Karpas-422 (cell line): ENCODE measurements at regions not wholly inside any gene's neighbourhood (a gene's known extent, or its start where the extent isn't known, plus 50 kb on each side); places are given as distances from the start of the nearest gene placed in this dataset.
"Not testable (repeated sequence)": the region's sequence is repeated elsewhere in the genome, so short reads cannot be mapped to it uniquely, and the experiment has no call there.

Experiments
- DNase-seq: peaks from one replicate; pipeline ENCODE4 v3.0.0-alpha.2; 2015
- H2AFZ ChIP-seq: fragments of 200-600 bp; sonication (generic); 2 replicates; pipeline ENCODE4 v1.6.1; 2014; ENCODE audit warnings: antibody characterized with exemption, low read length, mixed read lengths
- H3K27ac ChIP-seq: fragments of 200-600 bp; sonication (generic); 2 replicates; pipeline ENCODE4 v1.5.1; 2014; ENCODE audit warnings: mild to moderate bottlenecking, low read length, moderate library complexity
- H3K27me3 ChIP-seq: fragments of 200-600 bp; sonication (generic); 2 replicates; pipeline ENCODE4 v1.6.1; 2014; ENCODE audit warnings: low read length, mixed read lengths
- H3K36me3 ChIP-seq: fragments of 200-600 bp; sonication (generic); 2 replicates; pipeline ENCODE4 v1.6.1; 2014; ENCODE audit warnings: low read length, mixed read lengths; ENCODE audit not compliant: insufficient read depth
- H3K4me1 ChIP-seq: fragments of 200-600 bp; sonication (generic); 2 replicates; pipeline ENCODE4 v1.6.1; 2014; ENCODE audit warnings: mild to moderate bottlenecking, low read length, mixed read lengths
- H3K4me2 ChIP-seq: fragments of 200-600 bp; sonication (generic); 2 replicates; pipeline ENCODE4 v1.6.1; 2014; ENCODE audit warnings: low read length, low read depth, mild to moderate bottlenecking; ENCODE audit not compliant: poor library complexity, severe bottlenecking
- H3K4me3 ChIP-seq: fragments of 200-600 bp; sonication (generic); 2 replicates; pipeline ENCODE4 v1.5.1; 2014; ENCODE audit warnings: mild to moderate bottlenecking, antibody characterized with exemption, low read length, mixed read lengths
- H3K79me2 ChIP-seq: fragments of 200-600 bp; sonication (generic); 2 replicates; pipeline ENCODE4 v1.6.1; 2014; ENCODE audit warnings: mild to moderate bottlenecking, low read length, mixed read lengths
- H3K9ac ChIP-seq: fragments of 200-600 bp; sonication (generic); 2 replicates; pipeline ENCODE4 v1.6.0; 2014; ENCODE audit warnings: low read length
- H3K9me2 ChIP-seq: fragments of 200-600 bp; sonication (generic), shearing (Covaris generic); replicated peaks from 2 replicates; pipeline ENCODE4 v1.6.0; 2014; ENCODE audit warnings: mild to moderate bottlenecking, low read length, moderate library complexity; ENCODE audit not compliant: insufficient read depth
- H3K9me3 ChIP-seq: fragments of 300-700, 200-600 bp; sonication (generic); 2 replicates; pipeline ENCODE4 v1.6.1; 2014; ENCODE audit warnings: low read length, mixed read lengths
- H4K20me1 ChIP-seq: fragments of 200-600 bp; sonication (generic); 2 replicates; pipeline ENCODE4 v1.6.1; 2014; ENCODE audit warnings: mild to moderate bottlenecking, antibody characterized with exemption, low read length, low read depth; ENCODE audit not compliant: insufficient read depth

GRCh38 chr20:53656293-53657202, 62.9 kb upstream of the ZNF217 start:
- no peaks in the 10 kb centered on the region for H3K9me2 ChIP-seq
- DNase-seq: no peak
- no peaks in the 10 kb centered on the region for H3K79me2 ChIP-seq
- no peaks in the 10 kb centered on the region for H3K9me3 ChIP-seq
- no peaks in the 10 kb centered on the region for H4K20me1 ChIP-seq
- H2AFZ ChIP-seq: no peak overlapping the region
- H3K4me2 ChIP-seq: no peak overlapping the region
- H3K4me3 ChIP-seq: no peak overlapping the region
- no peaks in the 10 kb centered on the region for H3K27me3 ChIP-seq
- H3K9ac ChIP-seq: no peak overlapping the region
- no peaks in the 10 kb centered on the region for H3K36me3 ChIP-seq
- no peak overlapping the region for H3K27ac ChIP-seq
- no peaks in the 10 kb centered on the region for H3K4me1 ChIP-seq

- Histone ChIP-seq H3K4me3 (no peak overlapping the region), H3K9ac (no peak overlapping the region), H3K27ac (no peak overlapping the region)
These were observed 62.1 kb upstream of the ZNF217 start for GRCh38 chr20:53655625-53656292.

DNA sequence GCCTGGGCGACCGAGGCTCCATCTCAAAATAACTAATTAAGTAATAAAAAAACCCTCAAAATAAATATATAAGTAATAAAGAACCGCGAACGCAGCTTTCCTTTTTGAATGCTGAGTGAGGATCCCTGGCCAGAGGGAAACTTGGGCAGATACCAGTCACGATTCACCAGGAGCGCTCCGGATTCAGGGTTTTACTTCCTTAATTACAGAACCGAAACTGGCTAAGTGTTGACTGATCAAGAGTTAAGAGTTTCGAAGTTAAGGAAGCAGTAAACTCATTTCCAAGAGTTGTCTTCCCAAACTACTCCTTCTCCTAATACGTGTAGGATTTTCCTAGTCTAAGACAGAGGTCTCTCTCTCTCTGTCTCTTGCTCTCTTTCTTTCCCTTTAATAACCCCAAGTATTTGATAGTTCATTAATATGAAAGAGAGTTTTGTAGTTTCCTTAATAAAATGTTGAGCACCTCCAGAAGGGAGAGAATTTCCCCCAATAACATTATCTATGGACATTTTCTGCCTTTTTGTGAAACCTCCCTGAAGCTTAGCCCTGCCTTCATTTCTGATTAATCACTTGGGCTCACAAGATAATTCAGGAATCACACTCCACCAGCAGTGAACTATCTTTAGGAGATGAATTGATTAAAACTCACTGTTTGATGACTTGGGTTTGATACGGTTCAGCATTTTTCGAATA, 61.4 kb upstream of the ZNF217 start:
- Histone ChIP-seq H2AFZ (no peak overlapping the region), H3K4me3 (no peak overlapping the region), H3K4me1 (no peaks in the 10 kb centered on the region), H4K20me1 (no peaks in the 10 kb centered on the region), H3K79me2 (no peaks in the 10 kb centered on the region), H3K27me3 (no peaks in the 10 kb centered on the region), H3K9ac (no peak overlapping the region), H3K9me3 (no peaks in the 10 kb centered on the region), H3K4me2 (no peak overlapping the region), H3K27ac (no peak overlapping the region), H3K36me3 (no peaks in the 10 kb centered on the region), H3K9me2 (no peaks in the 10 kb centered on the region)
- no peak for DNase-seq

More at GRCh38 chr20:53655625-53656292, 62.1 kb upstream of the ZNF217 start:
- Histone ChIP-seq H3K27me3 (no peaks in the 10 kb centered on the region), H3K79me2 (no peaks in the 10 kb centered on the region), H3K9me2 (no peaks in the 10 kb centered on the region), H3K4me2 (no peak overlapping the region), H4K20me1 (no peaks in the 10 kb centered on the region), H3K4me1 (no peaks in the 10 kb centered on the region), H2AFZ (no peak overlapping the region), H3K9me3 (no peaks in the 10 kb centered on the region), H3K36me3 (no peaks in the 10 kb centered on the region)
- no peak for DNase-seq

DNA sequence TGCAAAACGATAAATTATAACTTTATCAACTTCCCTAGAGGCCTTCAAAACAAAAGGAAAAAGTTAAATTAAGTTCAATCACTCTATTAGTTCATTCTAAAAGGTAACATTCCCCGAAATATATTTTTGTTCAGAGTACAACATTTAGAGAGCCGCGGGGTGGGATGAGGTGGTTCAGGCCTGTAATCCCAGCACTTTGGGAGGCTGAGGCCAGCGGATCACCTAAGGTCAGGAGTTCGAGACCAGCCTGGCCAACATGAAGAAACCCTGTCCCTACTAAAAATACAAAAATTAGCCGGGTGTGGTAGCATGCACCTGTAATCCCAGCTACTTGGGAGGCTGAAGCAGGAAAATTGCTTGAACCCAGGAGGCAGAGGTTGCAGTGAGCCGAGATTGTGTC, 60.9 kb upstream of the ZNF217 start:
- not testable (repeated sequence) for H3K79me2 ChIP-seq, DNase-seq, H3K27me3 ChIP-seq, H3K27ac ChIP-seq, H3K36me3 ChIP-seq, H3K4me3 ChIP-seq, H3K4me2 ChIP-seq, H2AFZ ChIP-seq, H3K9ac ChIP-seq, H3K9me2 ChIP-seq, H4K20me1 ChIP-seq, H3K9me3 ChIP-seq, H3K4me1 ChIP-seq

DNA sequence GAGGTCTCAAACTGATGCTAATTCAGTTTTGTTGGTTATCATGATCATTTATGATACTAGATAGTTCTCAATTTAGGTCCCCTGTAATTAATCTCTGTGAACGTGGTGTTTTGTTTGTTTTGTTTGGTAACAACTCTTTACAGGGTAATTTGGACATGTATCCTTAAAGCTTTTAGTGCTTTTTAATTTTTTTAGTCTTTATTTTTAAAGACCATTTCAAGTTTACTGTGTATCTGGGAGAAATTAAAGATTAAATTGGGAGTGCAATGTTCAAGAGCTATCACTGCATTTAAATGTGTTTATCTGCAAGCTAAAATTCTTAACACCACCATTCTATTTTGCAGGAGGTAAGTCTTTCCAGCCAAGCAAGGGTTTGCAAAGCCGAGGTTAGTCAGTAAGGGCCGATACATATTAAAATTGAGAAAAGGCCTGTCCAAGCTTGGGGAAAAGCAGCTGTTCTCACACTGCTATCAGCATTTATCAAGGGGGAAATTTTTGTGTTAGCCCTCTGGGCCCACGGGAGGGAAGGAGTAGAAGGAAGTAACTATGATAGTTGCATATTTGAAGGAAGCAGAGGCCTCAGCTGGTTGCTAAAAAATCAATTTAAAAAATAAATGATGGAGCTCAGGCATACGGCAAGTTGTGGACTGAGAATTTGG, 59.3 kb upstream of the ZNF217 start:
- Histone ChIP-seq H3K4me3 (no peak overlapping the region), H3K79me2 (no peaks in the 10 kb centered on the region), H2AFZ (no peak overlapping the region), H3K27me3 (no peaks in the 10 kb centered on the region), H3K4me2 (no peak overlapping the region), H3K27ac (no peak overlapping the region), H3K9me3 (no peaks in the 10 kb centered on the region), H3K9ac (no peak overlapping the region), H4K20me1 (no peaks in the 10 kb centered on the region), H3K4me1 (no peaks in the 10 kb centered on the region), H3K9me2 (no peaks in the 10 kb centered on the region), H3K36me3 (no peaks in the 10 kb centered on the region)
- no peak for DNase-seq

GRCh38 chr20:53652090-53652858, 58.6 kb upstream of the ZNF217 start:
- Histone ChIP-seq H2AFZ (no peak overlapping the region), H3K4me1 (no peaks in the 10 kb centered on the region), H3K27ac (no peak overlapping the region), H3K9me2 (no peaks in the 10 kb centered on the region), H3K4me3 (no peak overlapping the region), H3K4me2 (no peak overlapping the region), H3K27me3 (no peaks in the 10 kb centered on the region), H3K9ac (no peak overlapping the region), H3K9me3 (no peaks in the 10 kb centered on the region), H3K79me2 (no peaks in the 10 kb centered on the region), H4K20me1 (no peaks in the 10 kb centered on the region), H3K36me3 (no peaks in the 10 kb centered on the region)
- no peak for DNase-seq

GRCh38 chr20:53649493-53649892, 55.9 kb upstream of the ZNF217 start:
- H3K9me3 ChIP-seq, H3K4me1 ChIP-seq, H3K27me3 ChIP-seq, H3K4me3 ChIP-seq, H3K9ac ChIP-seq, DNase-seq, H3K4me2 ChIP-seq, H4K20me1 ChIP-seq, H3K36me3 ChIP-seq, H3K9me2 ChIP-seq, H2AFZ ChIP-seq, H3K27ac ChIP-seq, H3K79me2 ChIP-seq: not testable (repeated sequence)
